K562 (cell line): ENCODE measurements at regions not wholly inside any gene's neighbourhood (a gene's known extent, or its start where the extent isn't known, plus 50 kb on each side); places are given as distances from the start of the nearest gene placed in this dataset.

Experiments used
- ATAC-seq: fragments of 200-7000 bp; cut with Tn5 transposase; 3 replicates; pipeline ENCODE4 v1.9.1; 2020; ENCODE audit warnings: moderate library complexity
- BruUV-seq: library from RNA; stranded (reverse); fragments of 400-500 nt; replicated peaks from 2 replicates; lab custom pipeline; 2021; lab: Mats Ljungman, UMichigan
- CTCF ChIA-PET: fragments of 300-600 bp; formaldehyde crosslinking; extraction: SDS; loops from one replicate; lab custom pipeline; 2021; ENCODE audit warnings: low intra/inter-chr PET ratio; lab: Yijun Ruan, JAX
- POLR2A ChIA-PET: fragments of 300-600, 350-650 bp; sonication (Branson Sonifier 250); formaldehyde crosslinking; extraction: SDS; loops from one replicate; lab custom pipeline; 2021; ENCODE audit warnings: antibody characterized with exemption, inconsistent platforms; lab: Yijun Ruan, JAX
- DNase-seq, 4 experiments: peaks; one replicate each; pipeline versions ENCODE4 v3.0.0 to v3.0.0-alpha.2; 2011 to 2018; ENCODE audit warnings: low spot score in 3 of 4, mixed read lengths in 3 of 4; ENCODE audit errors: extremely low read depth in 1 of 4
- FAIRE-seq: peaks from 2 replicates; lab custom pipeline; 2011; peaks lifted over from hg19 to GRCh38; lab: Jason Lieb, UNC
- H2AFZ ChIP-seq: 2 replicates; pipeline ENCODE4 v1.6.0; 2011; ENCODE audit warnings: low read depth, low read length, control low read depth, inconsistent platforms
- H3K27ac ChIP-seq: fragments of 200-600 bp; 3 replicates; pipeline ENCODE4 v1.8.0; 2011; ENCODE audit warnings: low read depth, mild to moderate bottlenecking, control low read depth, inconsistent platforms, low read length, moderate library complexity, mixed read lengths; ENCODE audit errors: extremely low read depth
- H3K27me3 ChIP-seq, 2 experiments: fragments of 300-600 bp in 1 of 2; 2 replicates in 1 of 2; 3 replicates in 1 of 2; pipeline versions ENCODE4 v1.6.0 to v1.8.0; 2011; ENCODE audit warnings: inconsistent platforms in 2 of 2, low read length in 2 of 2, mild to moderate bottlenecking in 1 of 2, mixed read lengths in 1 of 2, moderate library complexity in 1 of 2; ENCODE audit not compliant: control insufficient read depth in 2 of 2, insufficient read depth in 2 of 2
- H3K36me3 ChIP-seq: fragments of 300-600 bp; 3 replicates; pipeline ENCODE4 v1.8.0; 2011; ENCODE audit warnings: mild to moderate bottlenecking, low read length, inconsistent platforms; ENCODE audit not compliant: control insufficient read depth, insufficient read depth
- H3K4me1 ChIP-seq, 2 experiments: fragments of 200-600 bp in 1 of 2; replicated peaks in 1 of 2; 2 replicates in 1 of 2; 3 replicates in 1 of 2; pipeline versions ENCODE4 v1.5.1 to v1.8.0; 2011; ENCODE audit warnings: inconsistent platforms in 2 of 2, low read length in 2 of 2, mild to moderate bottlenecking in 1 of 2, mixed read lengths in 1 of 2, moderate library complexity in 1 of 2; ENCODE audit not compliant: control insufficient read depth in 2 of 2, insufficient read depth in 2 of 2
- H3K4me2 ChIP-seq: 2 replicates; pipeline ENCODE4 v1.6.1; 2011; ENCODE audit warnings: low read length, control low read depth, inconsistent platforms, mixed read lengths; ENCODE audit not compliant: insufficient read depth
- H3K4me3 ChIP-seq: fragments of 200-600 bp; sonication (generic), shearing (Covaris generic); 2 replicates; pipeline ENCODE4 v1.5.1; 2016; ENCODE audit warnings: control low read depth, inconsistent platforms
- H3K79me2 ChIP-seq: fragments of 200-600 bp; 3 replicates; pipeline ENCODE4 v1.8.0; 2011; ENCODE audit warnings: low read length, inconsistent platforms; ENCODE audit not compliant: control insufficient read depth, insufficient read depth
- H3K9ac ChIP-seq, 2 experiments: 2 replicates each; pipeline versions ENCODE4 v1.6.0 to v1.6.1; 2011; ENCODE audit warnings: low read depth in 2 of 2, low read length in 2 of 2, control low read depth in 1 of 2, inconsistent platforms in 1 of 2, mild to moderate bottlenecking in 1 of 2, mixed read lengths in 1 of 2; ENCODE audit not compliant: insufficient read depth in 1 of 2
- H3K9me1 ChIP-seq: one replicate; pipeline ENCODE4 v1.6.0; 2011; ENCODE audit warnings: inconsistent platforms, mild to moderate bottlenecking, low read length, moderate library complexity; ENCODE audit not compliant: control insufficient read depth, insufficient read depth
- H3K9me3 ChIP-seq: replicated peaks from 2 replicates; pipeline ENCODE4 v1.5.1; 2011; ENCODE audit warnings: low read depth, low read length, inconsistent platforms; ENCODE audit not compliant: control insufficient read depth, insufficient read depth
- H4K20me1 ChIP-seq: replicated peaks from 2 replicates; pipeline ENCODE4 v1.6.1; 2011; ENCODE audit warnings: low read length, inconsistent platforms, mixed read lengths; ENCODE audit not compliant: control insufficient read depth, insufficient read depth
- ESRRB ChIP-seq: fragments of 250-450 bp; sonication (Bioruptor Pico); IDR thresholded peaks from 2 replicates; pipeline ENCODE4 v1.5.0; 2020; ENCODE audit warnings: mild to moderate bottlenecking, moderate library complexity, borderline replicate concordance
- HNRNPL ChIP-seq: fragments of 200-400 bp; formaldehyde crosslinking; IDR thresholded peaks from 2 replicates; pipeline ENCODE4 v1.6.1; 2017; ENCODE audit warnings: low read depth, mild to moderate bottlenecking, low read length
- HOMEZ ChIP-seq: fragments of 250-450 bp; sonication (Bioruptor Pico); IDR thresholded peaks from 2 replicates; pipeline ENCODE4 v1.4.0; 2020; ENCODE audit warnings: mild to moderate bottlenecking, moderate library complexity
- MCM3 ChIP-seq: fragments of 450-650 bp; IDR thresholded peaks from 2 replicates; pipeline ENCODE4 v1.6.1; 2016
- MYC ChIP-seq, 2 experiments: fragments of 250-450 bp in 1 of 2; sonication (Bioruptor Pico) in 1 of 2; IDR thresholded peaks; 2 replicates each; pipeline versions ENCODE4 v1.5.1 to v1.6.1; 2012 to 2021; ENCODE audit warnings: low read depth in 2 of 2, borderline replicate concordance in 1 of 2, improper control_type of control experiment in 1 of 2, low read length in 1 of 2, mild to moderate bottlenecking in 1 of 2, moderate library complexity in 1 of 2
- NRF1 ChIP-seq, 2 experiments: fragments of 450-650 bp; IDR thresholded peaks in 1 of 2; conservative IDR thresholded peaks in 1 of 2; 2 replicates each; pipeline ENCODE4 v1.6.1; 2014; ENCODE audit warnings: mild to moderate bottlenecking in 2 of 2
- PML ChIP-seq: IDR thresholded peaks from 2 replicates; pipeline ENCODE4 v1.6.1; 2012; ENCODE audit warnings: low read length, inconsistent platforms
- RBM17 ChIP-seq: fragments of 200-400 bp; formaldehyde crosslinking; IDR thresholded peaks from 2 replicates; pipeline ENCODE4 v1.6.1; 2017; ENCODE audit warnings: low read depth, mild to moderate bottlenecking, low read length, borderline replicate concordance
- USF1 ChIP-seq: sonication (generic); formaldehyde crosslinking; IDR thresholded peaks from 2 replicates; pipeline ENCODE4 v1.9.0; 2022; ENCODE audit warnings: mild to moderate bottlenecking, missing genetic modification reagents
- WHSC1 ChIP-seq: IDR thresholded peaks from one replicate; pipeline ENCODE4 v1.6.1; 2012; ENCODE audit warnings: low read length, control low read depth, inconsistent platforms
- WGBS: fragments of 100-300 bp; shearing (Covaris generic); methylation state at CpG from one replicate; pipeline ENCODE4 v1.1.6; 2016; ENCODE audit warnings: low coverage, mixed read lengths; ENCODE audit not compliant: insufficient coverage; ENCODE audit errors: missing lambda C conversion rate; 5-methylcytosine and 5-hydroxymethylcytosine counted together
- in situ Hi-C: fragments of 300-500 bp; cut with MboI; formaldehyde crosslinking; loops from 4 replicates; pipeline ENCODE4 v1.15.0; 2018; ENCODE audit warnings: inconsistent platforms, mixed read lengths
- intact Hi-C: fragments of 100-400 bp; cut with micrococcal nuclease; formaldehyde crosslinking; loops from 2 replicates; pipeline ENCODE4 v1.14.2; 2022

- intact Hi-C loops = no loop called here
- Histone ChIP-seq H3K79me2 (no peaks in the 10 kb centered on the region), H4K20me1 (no peaks in the 10 kb centered on the region), H3K9ac (peak overlapping the region in 1 of 2 experiments; percentile 17; a peak in 1 of 4 replicates), H3K36me3 (no peaks in the 10 kb centered on the region), H2AFZ (no peak overlapping the region), H3K9me1 (no peaks in the 10 kb centered on the region), H3K27ac (no peak overlapping the region), H3K27me3 (no peaks in the 10 kb centered on the region), H3K9me3 (no peaks in the 10 kb centered on the region), H3K4me1 (peaks cover 0 to 13% of the 10 kb centered on the region in 2 experiments; a peak in 2 of 5 replicates)
- DNase-seq (no peak), ATAC-seq (no peak)
- POLR2A ChIA-PET = interaction anchor here (1.4 kb wide), 1 partner anchor 8 kb away, joined by 7 read pairs; no protein-coding TSS in a partner anchor
- in situ Hi-C loops = no loop called here
- no peak for TF ChIP-seq MCM3
- no peak for TF ChIP-seq WHSC1
- no peak for TF ChIP-seq PML
- TF ChIP-seq NRF1 (conservative IDR thresholded peaks at IDR 0.05 in 1 of 2, IDR thresholded peaks at IDR 0.05 in 1 of 2) = no peak
- TF ChIP-seq HOMEZ = no peak
- TF ChIP-seq USF1 (CRISPR knock-in tag) = no peak
- TF ChIP-seq RBM17 = no peak
- no peak for TF ChIP-seq MYC (IDR thresholded peaks at IDR 0.05; ENCODE audit: low read depth, low read length)
- TF ChIP-seq MYC (CRISPR knock-in tag; IDR thresholded peaks at IDR 0.05; ENCODE audit: borderline replicate concordance, low read depth) = no peak
- TF ChIP-seq ESRRB = no peak
- TF ChIP-seq HNRNPL = no peak
- TF ChIP-seq, all 486 proteins: peak for 0
- CTCF ChIA-PET = no interaction called here
- BruUV-seq = no TSS peak
- 32% methylated on average over 5 of the region's 5 CpGs for WGBS
- FAIRE-seq = no peak
- H3K4me3 ChIP-seq = no peak overlapping the region
- no peak overlapping the region for H3K4me2 ChIP-seq
These were observed 93.6 kb downstream of the TNFAIP2 start for GRCh38 chr14:103216857-103217256.
